HG02885 (cell line): ENCODE measurements at regions not wholly inside any gene's neighbourhood (a gene's known extent, or its start where the extent isn't known, plus 50 kb on each side); places are given as distances from the start of the nearest gene placed in this dataset.

Source experiments
- ATAC-seq: cut with Tn5 transposase; IDR thresholded peaks from one replicate; pipeline ENCODE4 v1.9.1; 2021; ENCODE audit warnings: mild to moderate bottlenecking; ENCODE audit not compliant: unreplicated experiment, poor library complexity

GRCh38 chr2:221786297-221786926 lies 214.3 kb upstream of the EPHA4 start:
- no peak for ATAC-seq

GRCh38 chr2:221780281-221780688 lies 208.2 kb upstream of the EPHA4 start:
- ATAC-seq = no peak

DNA sequence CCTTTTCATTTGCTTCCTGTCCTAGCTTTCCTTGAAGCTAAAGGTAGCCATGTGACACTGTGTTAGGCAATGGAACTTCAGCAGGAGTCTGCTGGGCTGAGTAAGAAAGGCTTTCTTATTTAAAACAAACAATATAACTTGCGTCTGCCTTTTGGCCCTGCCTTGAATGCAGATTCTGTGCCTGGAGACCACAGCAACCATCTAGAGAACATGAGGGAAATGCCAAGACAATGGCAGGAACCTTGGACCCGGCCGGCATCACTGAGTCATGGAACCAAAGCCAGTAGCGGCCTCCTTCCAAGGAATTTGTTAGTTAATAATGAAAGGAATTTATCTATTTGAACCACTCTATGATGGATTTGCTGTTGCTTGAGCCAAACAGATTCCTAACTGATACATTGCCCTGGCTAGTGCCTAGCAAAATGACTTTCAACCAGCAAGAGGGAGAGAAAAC lies 207.5 kb upstream of the EPHA4 start:
- ATAC-seq = no peak

DNA sequence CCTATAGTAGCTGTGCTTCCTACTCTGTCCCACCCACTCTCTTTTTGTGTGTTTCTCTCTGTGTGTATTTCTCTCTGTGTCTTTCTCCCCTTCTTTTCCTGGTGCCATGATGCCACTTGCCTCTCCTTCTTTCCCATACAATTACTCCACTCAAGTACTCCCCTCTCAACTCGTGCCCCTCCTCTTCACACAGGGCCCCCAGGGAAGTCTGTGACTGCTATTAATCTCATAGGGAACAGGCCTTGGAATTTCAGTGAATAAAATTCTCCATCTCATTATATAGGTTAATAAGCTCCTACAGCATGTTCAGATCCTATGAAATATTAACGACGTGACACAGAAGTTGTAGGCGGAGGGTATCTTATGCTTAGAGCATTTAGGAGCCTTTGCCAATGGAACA lies 205.9 kb upstream of the EPHA4 start:
- ATAC-seq = no peak

GRCh38 chr2:221777119-221777518 lies 205.0 kb upstream of the EPHA4 start:
- ATAC-seq = no peak

DNA sequence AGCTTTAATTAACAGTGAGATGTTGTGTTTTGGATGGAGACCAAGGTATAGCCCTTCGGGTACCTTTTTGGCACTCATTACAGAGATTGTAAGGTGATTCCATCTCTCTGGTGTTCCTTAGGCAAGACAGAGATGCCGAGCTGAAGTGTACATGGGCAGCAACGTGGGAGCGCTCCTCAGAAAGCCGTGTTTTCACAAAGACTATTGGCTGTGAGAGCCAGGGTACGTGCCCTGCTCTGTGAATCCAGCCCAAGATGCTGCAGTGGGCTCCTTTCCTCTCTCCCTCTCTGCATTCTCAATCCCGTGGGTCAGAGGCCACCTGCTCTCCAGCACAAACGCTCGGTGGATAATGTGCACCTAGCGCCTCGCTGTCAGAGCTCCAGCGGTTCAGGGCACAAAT lies 203.0 kb upstream of the EPHA4 start:
- ATAC-seq = no peak

GRCh38 chr2:221774136-221774535 lies 202.0 kb upstream of the EPHA4 start:
- no peak for ATAC-seq

DNA sequence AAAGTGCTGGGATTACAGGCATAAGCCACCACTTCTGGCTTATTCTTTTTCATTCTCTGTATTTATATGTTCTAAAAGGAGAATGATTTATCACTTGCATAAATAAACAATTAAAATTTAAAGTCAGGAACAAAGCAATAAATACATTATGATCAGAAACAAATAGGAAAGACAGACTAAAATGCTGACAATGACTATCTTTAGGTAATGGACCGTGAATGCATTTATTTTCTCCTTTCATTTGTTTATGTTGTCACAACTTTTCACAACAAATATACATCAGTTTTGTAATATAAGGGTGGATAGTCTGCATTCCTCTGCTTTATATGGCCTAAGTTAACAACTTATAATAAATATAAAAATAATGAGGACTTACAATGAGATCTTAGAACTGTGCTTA lies 199.2 kb upstream of the EPHA4 start:
- no peak for ATAC-seq

DNA sequence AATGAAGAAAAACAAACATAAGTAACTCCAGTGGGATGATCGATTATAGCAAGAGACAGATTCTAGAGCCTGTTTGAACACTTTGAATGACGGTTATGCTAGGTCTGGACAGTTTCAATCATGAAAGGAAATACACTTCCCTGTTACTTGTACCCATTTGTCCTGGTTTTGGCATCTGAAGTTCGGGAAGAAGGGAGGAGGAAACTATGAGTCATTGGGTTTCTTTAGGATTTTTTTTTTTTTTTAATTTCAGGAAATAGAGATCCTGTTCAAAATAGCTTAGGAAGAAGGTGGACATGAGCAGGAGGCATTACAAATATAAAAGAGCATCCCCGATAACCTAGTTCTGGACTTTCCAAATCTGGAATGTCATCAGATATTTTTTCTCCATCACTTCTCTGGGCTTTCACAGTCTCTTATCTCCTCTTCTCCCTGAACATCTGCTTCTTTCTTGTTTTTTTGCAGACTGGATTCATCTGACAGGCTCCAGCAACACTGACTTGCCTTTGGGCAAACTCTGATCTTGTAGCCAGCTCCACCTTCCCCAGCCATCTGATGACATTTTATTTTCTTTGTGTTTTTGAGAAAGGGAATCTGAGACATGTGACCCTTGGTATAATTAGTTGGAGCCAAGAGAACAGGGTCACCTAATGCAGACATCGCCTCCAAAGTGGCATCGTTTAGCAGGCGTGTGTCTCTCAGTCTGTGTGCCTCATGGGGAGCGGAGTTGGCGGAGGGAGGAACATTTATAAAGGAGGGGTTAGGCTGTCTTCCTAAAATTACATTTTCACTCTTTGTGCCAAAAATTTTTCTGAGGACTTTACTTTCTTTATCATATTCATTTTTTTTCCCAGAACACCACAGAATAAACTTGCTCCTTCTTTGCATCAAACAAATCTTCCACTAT lies 195.3 kb upstream of the EPHA4 start:
- no peak for ATAC-seq

- no peak for ATAC-seq
Observed at GRCh38 chr2:221762496-221762895, 190.4 kb upstream of the EPHA4 start.

DNA sequence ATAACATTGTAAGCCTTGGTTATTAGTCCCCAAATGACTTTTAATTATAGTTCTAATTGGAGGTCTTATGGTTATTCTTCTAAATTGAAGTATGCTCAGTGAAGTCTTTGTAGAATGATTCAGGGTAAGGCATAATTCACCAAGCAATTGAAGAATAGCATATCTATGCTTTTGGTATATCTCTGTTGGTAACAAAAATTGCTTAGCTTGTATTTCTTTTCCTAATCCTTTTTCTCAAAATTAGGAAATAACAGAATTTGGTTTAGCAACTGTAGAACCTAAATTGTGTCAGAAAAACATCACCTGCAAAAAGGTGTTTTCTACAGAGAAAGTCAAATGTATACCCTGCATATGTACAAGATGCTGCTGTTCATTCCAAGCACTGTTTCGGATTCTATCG lies 189.2 kb upstream of the EPHA4 start:
- ATAC-seq = no peak

- ATAC-seq = no peak
Observed at GRCh38 chr2:221758076-221758475, 186.0 kb upstream of the EPHA4 start.

- no peak for ATAC-seq
Observed at GRCh38 chr2:221753401-221753800, 181.3 kb upstream of the EPHA4 start.

DNA sequence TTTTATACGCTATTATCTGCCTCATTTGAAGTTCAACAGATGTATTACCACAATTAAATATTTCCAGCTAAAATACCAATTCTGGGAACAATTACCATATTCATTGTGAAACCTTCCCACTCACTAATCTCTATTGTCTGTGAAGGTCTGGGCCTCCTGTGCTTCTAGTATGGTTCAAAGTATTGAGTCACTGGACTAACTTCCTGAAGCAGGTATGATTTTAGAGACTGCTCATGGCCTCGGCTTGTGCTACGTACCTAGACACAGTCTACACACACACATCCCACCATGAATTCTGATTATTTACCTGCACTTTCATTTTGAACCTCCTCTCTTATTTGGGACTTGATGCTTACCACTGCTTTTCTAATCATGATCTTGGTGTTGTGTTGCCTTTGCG lies 180.7 kb upstream of the EPHA4 start:
- no peak for ATAC-seq

- ATAC-seq = no peak
Observed at GRCh38 chr2:221750316-221750715, 178.2 kb upstream of the EPHA4 start.

- ATAC-seq = peak; percentile 91
Observed at GRCh38 chr2:221747289-221747972, 175.3 kb upstream of the EPHA4 start.

DNA sequence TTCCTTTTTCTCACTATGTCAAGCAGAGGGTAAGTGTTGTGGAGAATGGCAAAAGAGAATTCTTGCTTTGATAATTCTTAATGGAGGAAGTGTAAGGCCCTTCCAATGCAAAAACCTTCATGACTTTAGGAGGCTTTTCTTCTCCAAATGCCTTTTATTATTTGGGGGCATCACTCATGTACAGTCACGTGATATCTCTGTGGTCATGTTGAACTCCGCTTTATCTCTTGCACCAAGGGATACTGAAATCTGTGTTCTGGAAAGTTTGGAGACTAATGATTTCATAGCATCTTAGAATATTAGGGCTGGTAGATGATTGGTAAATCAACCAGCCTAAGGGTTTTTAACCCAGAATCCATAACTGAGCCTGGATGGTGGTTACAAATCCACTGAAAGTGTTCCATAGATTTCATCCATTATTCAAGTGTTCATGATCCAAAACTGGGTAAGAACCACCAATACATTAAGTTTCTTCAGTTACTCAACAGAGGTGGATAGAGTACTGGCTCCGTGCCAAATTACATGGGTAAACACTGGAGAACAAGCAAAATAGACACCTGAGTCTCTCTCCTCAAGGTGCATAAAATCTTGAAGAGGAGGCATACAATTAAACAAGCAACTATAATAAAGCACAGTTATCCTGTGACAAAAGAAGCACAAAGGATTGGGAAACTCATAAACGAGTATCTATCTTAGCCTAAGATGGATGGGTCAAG lies 169.6 kb upstream of the EPHA4 start:
- no peak for ATAC-seq

DNA sequence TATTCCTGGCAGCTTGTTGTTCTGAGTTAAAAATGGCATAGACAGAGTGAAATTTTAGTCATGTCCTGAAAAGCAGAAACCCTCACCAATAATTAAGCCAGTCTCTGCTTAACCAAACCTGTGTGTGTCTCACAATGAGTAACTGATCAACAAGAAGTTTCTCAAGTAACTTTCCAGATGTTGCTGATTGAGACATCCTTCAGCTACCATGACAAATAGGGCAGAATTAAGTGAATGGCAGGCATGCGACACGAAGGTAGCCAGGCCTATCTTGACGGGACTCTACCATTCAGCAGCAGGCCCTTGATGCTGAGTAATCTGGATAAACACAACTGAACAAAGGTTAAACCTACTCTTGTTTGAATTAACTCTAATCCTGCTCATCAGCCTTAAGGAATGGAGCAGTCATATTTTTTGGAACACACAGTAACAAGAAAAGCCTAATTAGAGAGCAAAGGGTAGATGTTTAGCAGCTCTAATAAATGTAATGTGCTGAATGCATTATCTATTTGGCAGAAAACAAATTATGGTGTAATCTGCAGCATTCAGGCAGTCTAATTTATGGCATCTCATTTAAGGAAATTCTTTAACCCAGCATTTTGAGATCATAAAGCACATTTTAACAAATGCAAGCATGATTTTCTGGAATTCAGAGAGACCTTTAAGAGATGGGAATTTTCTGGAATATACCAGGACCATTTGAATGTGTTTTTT lies 159.5 kb upstream of the EPHA4 start:
- ATAC-seq = no peak

GRCh38 chr2:221726894-221727513 lies 154.9 kb upstream of the EPHA4 start:
- no peak for ATAC-seq
